Keratinocyte (primary cell): ENCODE measurements at regions not wholly inside any gene's neighbourhood (a gene's known extent, or its start where the extent isn't known, plus 50 kb on each side); places are given as distances from the start of the nearest gene placed in this dataset.

ENCODE experiments used
- DNase-seq: peaks from one replicate; pipeline ENCODE4 v3.0.0-alpha.2; 2011; ENCODE audit warnings: low read depth, missing footprints, low spot score
- FAIRE-seq: peaks from 2 replicates; lab custom pipeline; 2011; peaks lifted over from hg19 to GRCh38; lab: Jason Lieb, UNC
- H2AFZ ChIP-seq: 2 replicates; pipeline ENCODE4 v1.6.0; 2012; ENCODE audit warnings: low read length, control low read depth, inconsistent platforms; ENCODE audit not compliant: control insufficient read depth
- H3K27ac ChIP-seq: 2 replicates; pipeline ENCODE4 v1.5.1; 2011; ENCODE audit warnings: low read length; ENCODE audit not compliant: control insufficient read depth, insufficient read depth
- H3K27me3 ChIP-seq: 3 replicates; pipeline ENCODE4 v1.6.0; 2011; ENCODE audit warnings: low read length; ENCODE audit not compliant: control insufficient read depth, insufficient read depth; ENCODE audit errors: extremely low read depth
- H3K36me3 ChIP-seq, 2 experiments: 2 replicates in 1 of 2; 3 replicates in 1 of 2; pipeline ENCODE4 v1.5.1; 2011; ENCODE audit warnings: low read length in 2 of 2, mild to moderate bottlenecking in 1 of 2; ENCODE audit not compliant: control insufficient read depth in 2 of 2, insufficient read depth in 2 of 2; ENCODE audit errors: extremely low read depth in 1 of 2
- H3K4me1 ChIP-seq: 3 replicates; pipeline ENCODE4 v1.5.1; 2011; ENCODE audit warnings: low read length; ENCODE audit not compliant: control insufficient read depth, insufficient read depth; ENCODE audit errors: extremely low read depth
- H3K4me2 ChIP-seq: 3 replicates; pipeline ENCODE4 v1.6.0; 2011; ENCODE audit warnings: low read depth, low read length; ENCODE audit not compliant: control insufficient read depth, insufficient read depth; ENCODE audit errors: extremely low read depth
- H3K4me3 ChIP-seq, 3 experiments: fragments of 200-600 bp in 1 of 3; sonication (generic) in 1 of 3; 2 replicates in 2 of 3; 3 replicates in 1 of 3; pipeline ENCODE4 v1.5.1; 2011 to 2016; ENCODE audit warnings: low read length in 3 of 3, mild to moderate bottlenecking in 3 of 3, control low read depth in 2 of 3, inconsistent platforms in 1 of 3, low read depth in 1 of 3, mixed read lengths in 1 of 3, mixed run types in 1 of 3, moderate library complexity in 1 of 3; ENCODE audit not compliant: control insufficient read depth in 2 of 3, insufficient read depth in 2 of 3; ENCODE audit errors: extremely low read depth in 1 of 3
- H3K79me2 ChIP-seq: 2 replicates; pipeline ENCODE4 v1.6.0; 2012; ENCODE audit warnings: low read length; ENCODE audit not compliant: control insufficient read depth, insufficient read depth
- H3K9ac ChIP-seq: 3 replicates; pipeline ENCODE4 v1.6.0; 2011; ENCODE audit warnings: low read length; ENCODE audit not compliant: control insufficient read depth, insufficient read depth; ENCODE audit errors: extremely low read depth
- H3K9me1 ChIP-seq: 3 replicates; pipeline ENCODE4 v1.6.0; 2011; ENCODE audit warnings: low read length; ENCODE audit not compliant: control insufficient read depth, insufficient read depth; ENCODE audit errors: extremely low read depth
- H3K9me3 ChIP-seq: 2 replicates; pipeline ENCODE4 v1.5.1; 2012; ENCODE audit warnings: low read depth, low read length; ENCODE audit not compliant: control insufficient read depth
- H4K20me1 ChIP-seq: 3 replicates; pipeline ENCODE4 v1.6.0; 2011; ENCODE audit warnings: low read length; ENCODE audit not compliant: control insufficient read depth, insufficient read depth; ENCODE audit errors: extremely low read depth
- EZH2 ChIP-seq: IDR thresholded peaks from one replicate; pipeline ENCODE4 v1.6.1; 2012; ENCODE audit warnings: inconsistent platforms, mild to moderate bottlenecking, low read length, moderate library complexity
- dilution Hi-C: fragments of 300-500 bp; cut with MboI; formaldehyde crosslinking; loops from one replicate; pipeline ENCODE4 v1.7.0; 2020; ENCODE audit warnings: low sequenced_read_pairs; ENCODE audit not compliant: extremely low pct_ligation_motif_present
- TF ChIP-seq, protein P1 (sequence below), 3 experiments: IDR thresholded peaks in 1 of 3; conservative IDR thresholded peaks in 1 of 3; optimal IDR thresholded peaks in 1 of 3; 2 replicates in 2 of 3; 3 replicates in 1 of 3; pipeline versions ENCODE3 to v1.5.1; 2011; ENCODE audit warnings: low read length in 3 of 3, mild to moderate bottlenecking in 3 of 3, moderate library complexity in 2 of 3, control low read depth in 1 of 3, inconsistent platforms in 1 of 3; ENCODE audit not compliant: insufficient read depth in 2 of 3; ENCODE audit errors: extremely low read depth in 1 of 3

DNA sequence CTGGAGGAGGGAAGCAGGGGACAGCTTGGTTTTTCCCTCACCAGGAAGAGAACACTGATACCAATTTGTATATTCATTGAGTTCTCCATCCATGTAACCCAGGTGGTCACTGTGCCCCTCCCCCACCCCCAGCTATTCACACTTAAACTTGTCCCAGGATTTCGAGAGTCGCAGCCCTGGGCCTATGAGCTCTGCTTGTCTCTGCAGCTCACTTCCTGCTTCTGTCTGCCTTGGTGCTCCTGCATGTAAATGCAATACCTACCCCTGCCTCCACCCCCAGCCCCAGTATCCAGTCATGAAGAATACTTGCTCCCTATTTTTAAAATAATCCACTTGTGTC is 452.2 kb downstream of the BCL11B start:
- dilution Hi-C loops: no loop called here
- H3K36me3 ChIP-seq: no peaks in the 10 kb centered on the region
- H3K9ac ChIP-seq: no peak overlapping the region
- no peaks in the 10 kb centered on the region for H3K79me2 ChIP-seq
- no peak overlapping the region for H3K4me3 ChIP-seq
- H3K4me1 ChIP-seq: peaks cover 6% of the 10 kb centered on the region
- H3K9me1 ChIP-seq: no peaks in the 10 kb centered on the region
- TF ChIP-seq, protein P1, sequence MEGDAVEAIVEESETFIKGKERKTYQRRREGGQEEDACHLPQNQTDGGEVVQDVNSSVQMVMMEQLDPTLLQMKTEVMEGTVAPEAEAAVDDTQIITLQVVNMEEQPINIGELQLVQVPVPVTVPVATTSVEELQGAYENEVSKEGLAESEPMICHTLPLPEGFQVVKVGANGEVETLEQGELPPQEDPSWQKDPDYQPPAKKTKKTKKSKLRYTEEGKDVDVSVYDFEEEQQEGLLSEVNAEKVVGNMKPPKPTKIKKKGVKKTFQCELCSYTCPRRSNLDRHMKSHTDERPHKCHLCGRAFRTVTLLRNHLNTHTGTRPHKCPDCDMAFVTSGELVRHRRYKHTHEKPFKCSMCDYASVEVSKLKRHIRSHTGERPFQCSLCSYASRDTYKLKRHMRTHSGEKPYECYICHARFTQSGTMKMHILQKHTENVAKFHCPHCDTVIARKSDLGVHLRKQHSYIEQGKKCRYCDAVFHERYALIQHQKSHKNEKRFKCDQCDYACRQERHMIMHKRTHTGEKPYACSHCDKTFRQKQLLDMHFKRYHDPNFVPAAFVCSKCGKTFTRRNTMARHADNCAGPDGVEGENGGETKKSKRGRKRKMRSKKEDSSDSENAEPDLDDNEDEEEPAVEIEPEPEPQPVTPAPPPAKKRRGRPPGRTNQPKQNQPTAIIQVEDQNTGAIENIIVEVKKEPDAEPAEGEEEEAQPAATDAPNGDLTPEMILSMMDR (optimal IDR thresholded peaks at IDR 0.05 in 1 of 3, IDR thresholded peaks at IDR 0.05 in 1 of 3, conservative IDR thresholded peaks at IDR 0.05 in 1 of 3; ENCODE audit: extremely low read depth in 1 of 3, insufficient read depth in 2 of 3, low read length in 3 of 3): no peak
- TF ChIP-seq EZH2: no peak
- H3K4me2 ChIP-seq: no peak overlapping the region
- no peaks in the 10 kb centered on the region for H4K20me1 ChIP-seq
- DNase-seq (no peak), FAIRE-seq (no peak)
- H3K9me3 ChIP-seq: no peaks in the 10 kb centered on the region
- no peaks in the 10 kb centered on the region for H3K27me3 ChIP-seq
- H3K27ac ChIP-seq: no peak overlapping the region
- peak overlapping the region; percentile 53 for H2AFZ ChIP-seq

DNA sequence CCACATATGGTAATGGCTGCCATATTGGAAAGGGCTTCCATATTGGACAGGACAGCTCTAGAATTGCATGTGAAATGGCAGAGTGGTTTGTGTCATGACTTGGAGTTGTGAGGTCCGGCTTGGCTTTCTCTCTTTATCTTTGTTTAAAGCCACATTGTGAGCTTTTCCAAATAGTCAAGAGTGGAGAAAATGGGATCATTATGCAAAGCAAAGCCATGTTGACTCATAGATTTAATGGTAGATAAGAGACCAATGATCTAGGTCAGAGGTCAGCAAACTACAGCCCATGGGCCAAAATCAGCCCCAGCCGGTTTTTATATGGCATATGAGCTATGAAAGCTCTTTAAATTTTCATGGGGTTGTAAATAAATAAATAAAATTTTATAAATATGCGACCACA is 449.1 kb downstream of the BCL11B start:
- Histone ChIP-seq H3K4me3 (no peak overlapping the region), H3K9ac (no peak overlapping the region), H3K79me2 (no peaks in the 10 kb centered on the region), H3K36me3 (no peaks in the 10 kb centered on the region), H3K9me3 (no peaks in the 10 kb centered on the region), H3K9me1 (no peaks in the 10 kb centered on the region), H2AFZ (no peak overlapping the region), H4K20me1 (no peaks in the 10 kb centered on the region), H3K4me1 (peaks cover 6% of the 10 kb centered on the region), H3K4me2 (no peak overlapping the region), H3K27me3 (no peaks in the 10 kb centered on the region), H3K27ac (no peak overlapping the region)
- no peak for FAIRE-seq
- dilution Hi-C loops: no loop called here
- DNase-seq: no peak
- TF ChIP-seq, protein P1 (optimal IDR thresholded peaks at IDR 0.05 in 1 of 3, IDR thresholded peaks at IDR 0.05 in 1 of 3, conservative IDR thresholded peaks at IDR 0.05 in 1 of 3; ENCODE audit: extremely low read depth in 1 of 3, insufficient read depth in 2 of 3, low read length in 3 of 3): no peak
- TF ChIP-seq EZH2: no peak
